Esophagus (tissue), 2 donors: ENCODE measurements at regions not wholly inside any gene's neighbourhood (a gene's known extent, or its start where the extent isn't known, plus 50 kb on each side); places are given as distances from the start of the nearest gene placed in this dataset.

ENCODE experiments used
- H3K27ac ChIP-seq, 2 donors: one replicate each; pipeline ENCODE4 v1.5.1; 2013; ENCODE audit warnings: low read depth in 2 of 2, mild to moderate bottlenecking in 2 of 2, inconsistent platforms in 1 of 2, low read length in 1 of 2, moderate library complexity in 1 of 2
- H3K27me3 ChIP-seq, 2 donors: one replicate each; pipeline ENCODE4 v1.6.1; 2013; ENCODE audit warnings: low read length in 2 of 2, control low read depth in 1 of 2, mild to moderate bottlenecking in 1 of 2; ENCODE audit not compliant: insufficient read depth in 2 of 2, control insufficient read depth in 1 of 2
- H3K36me3 ChIP-seq, 2 donors: one replicate each; pipeline ENCODE4 v1.6.1; 2013; ENCODE audit warnings: low read length in 1 of 2; ENCODE audit not compliant: control insufficient read depth in 2 of 2, insufficient read depth in 2 of 2
- H3K4me1 ChIP-seq, 2 donors: one replicate each; pipeline ENCODE4 v1.6.1; 2013; ENCODE audit warnings: low read length in 1 of 2; ENCODE audit not compliant: control insufficient read depth in 2 of 2, insufficient read depth in 2 of 2
- H3K4me3 ChIP-seq, 2 donors: one replicate each; pipeline ENCODE4 v1.5.1; 2013; ENCODE audit warnings: low read length in 2 of 2, mild to moderate bottlenecking in 2 of 2, low read depth in 1 of 2, moderate library complexity in 1 of 2
- H3K9me3 ChIP-seq, 2 donors: one replicate each; pipeline ENCODE4 v1.6.1; 2013; ENCODE audit warnings: mild to moderate bottlenecking in 2 of 2, low read depth in 1 of 2, low read length in 1 of 2, moderate library complexity in 1 of 2; ENCODE audit not compliant: control insufficient read depth in 2 of 2, insufficient read depth in 1 of 2
- WGBS, 2 donors: extraction: QIAGEN DNeasy Blood & Tissue Kit; methylation state at CpG; one replicate each; pipeline ENCODE4 v1.1.7; 2013; 5-methylcytosine and 5-hydroxymethylcytosine counted together
- donor health status: healthy with polysubstance abuse.
- donor health status: Bipolar disorder and iron deficiency.

DNA sequence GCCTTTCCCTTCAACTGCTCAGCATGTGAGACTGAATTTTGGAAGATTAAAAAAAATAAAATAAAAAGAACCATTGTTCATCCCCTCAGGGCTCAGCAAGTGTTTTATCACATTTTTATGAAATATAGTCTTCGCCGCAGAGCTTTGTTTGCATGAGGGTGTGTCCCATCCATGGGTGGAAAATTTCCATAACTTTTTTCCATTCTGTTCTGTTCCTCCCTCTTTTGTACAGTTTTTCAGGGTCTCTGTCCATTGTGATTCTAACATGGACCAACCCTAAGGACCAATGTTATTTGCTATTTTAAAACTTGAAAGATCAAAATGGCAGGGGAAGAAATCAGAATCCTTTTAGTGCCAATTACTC lies 213.3 kb upstream of the SGK1 start:
- H3K9me3 ChIP-seq, result no peaks in the 10 kb centered on the region
- no peaks in the 10 kb centered on the region for H3K36me3 ChIP-seq
- H3K4me1 ChIP-seq, result no peaks in the 10 kb centered on the region
- H3K27me3 ChIP-seq, result no peaks in the 10 kb centered on the region
- 70 to 79% methylated on average over 2 of the region's 2 CpGs for WGBS, 2 donors
- no peak overlapping the region for H3K27ac ChIP-seq
- no peak overlapping the region for H3K4me3 ChIP-seq

DNA sequence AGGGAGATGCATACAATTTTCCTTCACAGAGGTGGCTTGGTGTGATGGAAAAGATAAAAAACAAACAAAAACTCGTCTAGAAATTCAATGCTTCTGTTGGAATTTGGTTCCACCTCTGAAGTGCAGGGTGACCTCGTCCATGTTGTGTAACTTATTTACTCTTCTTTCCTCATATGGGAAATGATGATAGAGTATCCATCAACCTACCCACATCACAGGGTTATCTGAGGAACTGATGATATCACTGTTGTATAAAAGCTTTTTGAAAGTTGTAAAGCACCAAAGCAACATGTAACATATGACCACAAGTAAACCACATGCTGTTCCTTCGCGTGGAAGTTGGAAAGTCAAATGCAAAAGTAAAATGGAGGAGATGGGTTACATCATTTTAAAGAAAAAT lies 212.0 kb upstream of the SGK1 start:
- Histone ChIP-seq H3K27me3 (no peaks in the 10 kb centered on the region), H3K27ac (no peak overlapping the region), H3K4me1 (no peaks in the 10 kb centered on the region), H3K9me3 (no peaks in the 10 kb centered on the region), H3K4me3 (no peak overlapping the region), H3K36me3 (no peaks in the 10 kb centered on the region)
- WGBS, 2 donors, result 53 to 60% methylated on average over 4 of the region's 4 CpGs

DNA sequence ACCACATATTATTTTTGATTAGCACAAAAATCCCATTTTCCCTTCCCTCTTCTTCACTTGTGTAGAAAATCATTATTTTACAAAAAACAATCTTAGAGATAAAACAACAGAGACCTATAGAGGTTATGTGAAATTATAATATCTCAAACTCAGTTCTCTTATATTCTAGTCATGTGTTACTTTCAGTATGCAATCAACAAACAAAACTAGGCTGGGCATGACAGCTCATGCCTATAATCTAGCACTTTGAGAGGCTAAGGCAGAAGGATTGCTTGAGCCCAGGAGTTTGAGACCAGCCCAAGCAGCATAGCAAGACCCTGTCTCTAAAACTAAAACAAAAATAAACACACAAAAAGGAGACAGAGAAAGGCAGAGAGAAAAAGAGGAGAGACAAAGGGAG lies 211.4 kb upstream of the SGK1 start:
- Histone ChIP-seq H3K9me3 (no peaks in the 10 kb centered on the region), H3K4me1 (no peaks in the 10 kb centered on the region), H3K27ac (no peak overlapping the region), H3K4me3 (no peak overlapping the region), H3K27me3 (no peaks in the 10 kb centered on the region), H3K36me3 (no peaks in the 10 kb centered on the region)

DNA sequence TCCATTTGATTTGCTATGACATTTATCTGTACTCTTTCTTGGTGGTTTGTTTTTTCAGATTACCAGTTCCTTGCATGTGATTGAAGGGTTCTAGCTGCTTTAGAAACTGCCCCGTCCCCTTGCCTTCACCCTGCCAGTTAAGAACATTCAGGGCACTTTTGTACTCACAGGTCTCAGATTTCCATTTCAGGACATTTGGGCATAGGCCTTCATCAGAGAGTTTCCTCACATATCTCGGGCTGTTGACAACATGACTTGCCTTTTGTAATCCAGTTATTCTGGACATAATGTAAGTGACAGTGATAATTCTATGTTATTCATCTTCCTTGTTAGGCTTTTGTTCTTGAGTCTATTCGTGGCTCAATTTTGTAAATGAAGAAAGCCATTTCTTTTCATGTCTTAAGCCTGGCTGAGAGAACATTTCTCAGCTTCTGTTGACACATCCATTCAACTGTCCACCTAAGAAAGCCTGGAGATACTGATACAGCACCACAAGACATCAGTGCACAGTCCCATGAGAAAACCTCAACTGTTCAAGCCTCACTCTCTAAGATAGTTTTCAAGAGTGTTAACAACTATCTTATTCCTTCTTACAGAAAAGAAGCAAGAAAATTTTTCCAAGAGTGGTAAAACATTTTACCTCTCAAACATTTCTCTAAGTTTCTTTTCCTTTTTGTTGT lies 209.3 kb upstream of the SGK1 start:
- Histone ChIP-seq H3K4me1 (no peaks in the 10 kb centered on the region), H3K27ac (no peak overlapping the region), H3K36me3 (no peaks in the 10 kb centered on the region), H3K27me3 (no peaks in the 10 kb centered on the region), H3K4me3 (no peak overlapping the region), H3K9me3 (no peaks in the 10 kb centered on the region)
- 75 to 81% methylated on average over 3 of the region's 3 CpGs for WGBS, 2 donors

DNA sequence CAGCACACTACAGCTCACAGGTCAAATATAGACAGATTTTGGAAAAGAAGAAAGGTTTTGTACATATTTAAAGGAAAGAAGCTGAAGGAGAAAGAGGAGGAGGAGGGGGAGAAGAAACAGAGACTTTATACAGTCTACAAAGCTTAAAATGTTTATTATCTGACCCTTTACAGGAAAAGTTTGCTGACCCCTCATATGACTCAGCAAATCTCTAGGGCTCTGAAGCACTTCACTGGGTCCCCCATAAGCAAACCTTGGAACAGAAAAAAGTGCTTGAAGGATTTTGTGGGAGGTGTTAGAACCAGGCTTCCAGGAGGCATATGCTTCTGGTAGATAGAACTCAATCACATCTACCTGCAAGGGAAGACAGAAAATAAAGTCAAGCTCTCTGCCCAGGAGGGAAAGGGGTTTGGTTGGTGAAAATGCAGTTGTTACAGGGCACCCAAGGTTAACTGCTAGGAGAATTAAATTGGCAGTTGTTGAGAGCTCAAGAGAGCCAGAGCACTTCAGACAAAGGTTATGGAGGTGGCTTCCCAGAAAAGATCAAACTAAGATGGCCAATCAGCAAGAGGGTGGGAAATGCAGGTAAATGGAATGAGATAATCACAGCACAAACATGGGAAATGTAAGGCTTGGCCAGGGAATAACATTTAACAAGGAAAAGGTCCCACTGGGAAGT lies 207.4 kb upstream of the SGK1 start:
- no peaks in the 10 kb centered on the region for H3K4me1 ChIP-seq
- no peak overlapping the region for H3K27ac ChIP-seq

DNA sequence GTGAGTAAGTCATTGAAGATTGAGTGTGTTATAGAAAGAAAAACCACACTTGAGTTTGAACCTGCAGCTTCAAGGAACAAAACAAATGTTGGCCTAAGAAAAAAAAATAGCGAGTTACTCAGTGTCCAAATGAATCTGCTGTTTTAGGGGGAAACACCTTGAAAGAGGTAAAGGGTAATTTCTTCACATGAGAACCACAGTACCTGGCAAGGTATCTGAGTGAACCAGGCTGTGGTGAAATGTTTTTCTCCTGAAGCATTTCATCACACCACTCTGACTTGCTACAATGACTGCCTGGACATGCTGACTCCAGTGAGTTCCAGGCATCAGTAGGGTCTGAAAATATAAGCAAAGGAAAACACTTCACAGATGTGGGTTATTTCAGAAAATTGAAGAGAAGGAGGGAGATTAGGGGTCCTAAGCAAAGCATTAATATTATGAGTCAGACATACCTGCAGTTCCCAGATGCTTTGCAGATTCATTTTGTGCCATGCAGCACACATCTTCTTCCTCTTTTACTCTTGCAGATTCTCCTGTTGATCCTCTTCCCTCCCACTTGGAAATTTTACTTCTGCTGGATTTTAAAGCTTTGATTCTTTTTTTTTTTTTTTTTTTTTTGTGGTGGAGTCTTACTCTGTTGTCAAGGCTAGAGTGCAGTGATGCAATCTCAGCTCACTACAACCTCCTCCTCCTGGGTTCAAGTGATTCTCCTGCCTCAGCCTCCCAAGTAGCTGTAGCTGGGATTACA lies 206.2 kb upstream of the SGK1 start:
- H3K27ac ChIP-seq, result no peak overlapping the region

More for the DNA sequence above, 207.4 kb upstream of the SGK1 start:
- Histone ChIP-seq H3K4me3 (no peak overlapping the region), H3K36me3 (no peaks in the 10 kb centered on the region), H3K27me3 (no peaks in the 10 kb centered on the region), H3K9me3 (no peaks in the 10 kb centered on the region)

DNA sequence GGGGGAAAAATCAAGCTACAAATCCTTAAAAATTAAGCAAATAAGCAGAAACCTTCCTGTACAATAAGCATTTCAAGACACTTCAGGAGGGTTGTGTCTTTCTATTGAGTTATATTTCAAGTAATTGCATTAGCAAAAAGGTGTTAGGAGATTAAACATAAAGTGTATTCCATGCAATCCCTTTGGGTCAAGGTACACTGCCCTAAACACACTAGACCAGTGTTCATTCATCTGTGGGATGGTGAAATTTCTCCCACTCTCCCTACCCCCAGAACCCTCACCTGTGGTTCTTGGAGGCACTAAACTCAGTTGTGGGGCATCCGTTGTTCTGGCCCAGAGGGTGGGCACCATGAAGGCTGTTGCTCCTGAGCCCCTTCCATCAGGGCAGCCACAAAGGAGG lies 205.1 kb upstream of the SGK1 start:
- H3K27me3 ChIP-seq, result no peaks in the 10 kb centered on the region
- no peak overlapping the region for H3K4me3 ChIP-seq
- H3K27ac ChIP-seq, result no peak overlapping the region
- no peaks in the 10 kb centered on the region for H3K9me3 ChIP-seq
- 82 to 97% methylated on average over 1 of the region's 1 CpG for WGBS, 2 donors
- H3K36me3 ChIP-seq, result no peaks in the 10 kb centered on the region
- H3K4me1 ChIP-seq, result no peaks in the 10 kb centered on the region

More for the DNA sequence above, 206.2 kb upstream of the SGK1 start:
- H3K4me3 ChIP-seq, result no peak overlapping the region
- H3K9me3 ChIP-seq, result no peaks in the 10 kb centered on the region
- 55 to 70% methylated on average over 1 of the region's 1 CpG for WGBS, 2 donors
- no peaks in the 10 kb centered on the region for H3K4me1 ChIP-seq
- H3K27me3 ChIP-seq, result no peaks in the 10 kb centered on the region
- H3K36me3 ChIP-seq, result no peaks in the 10 kb centered on the region

DNA sequence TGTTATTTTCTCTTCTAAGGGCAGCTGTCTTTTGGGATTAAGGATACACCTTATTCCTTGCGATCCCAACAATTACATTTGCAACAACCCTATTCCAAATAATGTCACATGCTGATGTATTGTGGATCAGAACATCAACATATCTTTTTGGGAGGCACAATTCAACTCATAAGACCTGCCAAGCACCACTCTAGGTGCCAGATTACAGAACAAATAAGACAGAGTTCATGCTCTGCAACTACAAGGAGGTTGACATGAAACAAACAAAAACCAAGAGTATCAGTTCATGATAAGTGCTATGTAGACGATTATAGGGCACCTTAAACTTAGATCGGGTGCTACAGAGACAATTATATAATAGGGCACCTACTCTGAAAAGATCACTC lies 203.2 kb upstream of the SGK1 start:
- H3K36me3 ChIP-seq, result no peaks in the 10 kb centered on the region
- no peak overlapping the region for H3K27ac ChIP-seq
- H3K9me3 ChIP-seq, result no peaks in the 10 kb centered on the region
- H3K27me3 ChIP-seq, result no peaks in the 10 kb centered on the region
- H3K4me1 ChIP-seq, result peaks cover 2 to 4% of the 10 kb centered on the region in 2 donors
- no peak overlapping the region for H3K4me3 ChIP-seq
- WGBS, 2 donors, result 62 to 75% methylated on average over 3 of the region's 3 CpGs

DNA sequence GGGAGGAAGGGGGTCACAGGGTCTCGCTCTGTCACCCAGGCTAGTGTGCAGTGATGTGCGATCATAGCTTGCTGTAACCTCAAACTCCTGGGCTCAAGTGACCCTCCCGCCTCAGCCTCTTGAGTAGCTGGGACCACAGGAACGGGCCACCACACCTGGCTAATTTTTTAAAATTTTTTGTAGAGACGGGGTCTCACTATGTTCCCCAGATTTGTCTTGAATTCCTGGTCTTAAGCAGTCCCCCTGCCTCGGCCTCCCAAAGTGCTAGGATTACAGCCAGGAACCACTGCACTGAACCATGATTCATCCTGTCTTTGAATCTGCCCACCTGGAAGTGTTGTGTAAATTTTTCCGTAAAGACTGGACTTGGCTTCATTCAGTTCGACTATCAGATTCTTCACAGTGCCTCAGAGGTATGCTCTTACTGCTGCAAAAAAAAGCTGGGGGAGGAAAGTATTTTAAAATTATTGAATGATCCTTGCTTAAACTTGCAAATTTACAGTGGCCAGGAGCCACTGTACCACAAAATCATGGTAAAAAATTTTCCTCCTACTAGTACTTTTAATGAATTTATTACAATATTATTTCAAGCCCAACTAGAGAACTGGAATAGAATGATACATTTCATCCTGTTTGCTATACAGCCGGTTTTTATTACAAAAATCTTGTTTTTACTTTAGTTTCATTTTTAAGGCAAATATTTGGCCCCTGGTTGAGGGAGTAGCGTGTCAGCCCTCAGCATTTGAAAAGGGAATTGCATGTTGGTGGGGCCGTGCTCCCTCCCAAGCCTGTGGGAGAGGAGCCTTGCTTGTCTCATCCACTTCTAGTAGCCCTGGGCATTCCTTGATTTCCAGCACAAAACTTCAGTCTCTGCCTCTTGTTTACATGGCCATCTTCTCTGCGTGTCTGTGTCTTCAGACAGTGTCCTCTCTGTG lies 202.5 kb upstream of the SGK1 start:
- Histone ChIP-seq H3K9me3 (no peaks in the 10 kb centered on the region), H3K4me3 (no peak overlapping the region), H3K36me3 (no peaks in the 10 kb centered on the region), H3K4me1 (peaks cover 2 to 4% of the 10 kb centered on the region in 2 donors), H3K27me3 (no peaks in the 10 kb centered on the region), H3K27ac (no peak overlapping the region)
- WGBS, 2 donors, result 69 to 77% methylated on average over 12 of the region's 12 CpGs
